ENCODE measurements at regions not wholly inside any gene's neighbourhood (a gene's known extent, or its start where the extent isn't known, plus 50 kb on each side); places are given as distances from the start of the nearest gene placed in this dataset.
"Not testable (repeated sequence)": the region's sequence is repeated elsewhere in the genome, so short reads cannot be mapped to it uniquely, and the experiment has no call there.

GRCh38 chr5:36513647-36514046 is 92.8 kb upstream of the SLC1A3 start:
- TF ChIP-seq CBX8 (IDR thresholded peaks at IDR 0.05); CTCF (IDR thresholded peaks at IDR 0.05); RAD21 (conservative IDR thresholded peaks at IDR 0.05 in 1 of 2, IDR thresholded peaks at IDR 0.05 in 1 of 2); CEBPB (IDR thresholded peaks at IDR 0.05): not testable (repeated sequence)
